HG03378 (cell line): ENCODE measurements at regions not wholly inside any gene's neighbourhood (a gene's known extent, or its start where the extent isn't known, plus 50 kb on each side); places are given as distances from the start of the nearest gene placed in this dataset.
"Not testable (repeated sequence)": the region's sequence is repeated elsewhere in the genome, so short reads cannot be mapped to it uniquely, and the experiment has no call there.

Experiments used
- ATAC-seq: cut with Tn5 transposase; IDR thresholded peaks from one replicate; pipeline ENCODE4 v1.9.1; 2021; ENCODE audit warnings: mild to moderate bottlenecking, moderate library complexity; ENCODE audit not compliant: unreplicated experiment

- no peak for ATAC-seq
These were observed 84.5 kb upstream of the ZNF469 start for GRCh38 chr16:88298181-88298832.

- ATAC-seq: no peak
These were observed 83.7 kb upstream of the ZNF469 start for GRCh38 chr16:88298833-88299745.

- ATAC-seq: no peak
These were observed 82.9 kb upstream of the ZNF469 start for GRCh38 chr16:88299751-88300462.

GRCh38 chr16:88300463-88300835 is 82.3 kb upstream of the ZNF469 start:
- no peak for ATAC-seq

- no peak for ATAC-seq
These were observed 81.3 kb upstream of the ZNF469 start for GRCh38 chr16:88301431-88301830.

- no peak for ATAC-seq
These were observed 80.9 kb upstream of the ZNF469 start for GRCh38 chr16:88301886-88302285.

- ATAC-seq: no peak
These were observed 80.1 kb upstream of the ZNF469 start for GRCh38 chr16:88302666-88303065.

- no peak for ATAC-seq
These were observed 79.4 kb upstream of the ZNF469 start for GRCh38 chr16:88303405-88303804.

- no peak for ATAC-seq
These were observed 78.6 kb upstream of the ZNF469 start for GRCh38 chr16:88303890-88304819.

- ATAC-seq: no peak
These were observed 77.6 kb upstream of the ZNF469 start for GRCh38 chr16:88305176-88305575.

GRCh38 chr16:88306411-88306810 is 76.3 kb upstream of the ZNF469 start:
- no peak for ATAC-seq

- ATAC-seq: no peak
These were observed 75.8 kb upstream of the ZNF469 start for GRCh38 chr16:88306860-88307545.

- ATAC-seq: no peak
These were observed 74.2 kb upstream of the ZNF469 start for GRCh38 chr16:88308441-88309173.

- no peak for ATAC-seq
These were observed 73.4 kb upstream of the ZNF469 start for GRCh38 chr16:88309174-88309907.

- no peak for ATAC-seq
These were observed 72.9 kb upstream of the ZNF469 start for GRCh38 chr16:88309908-88310265.

- ATAC-seq: no peak
These were observed 71.8 kb upstream of the ZNF469 start for GRCh38 chr16:88310796-88311605.

GRCh38 chr16:88311860-88312259 is 70.9 kb upstream of the ZNF469 start:
- not testable (repeated sequence) for ATAC-seq

- no peak for ATAC-seq
These were observed 70.0 kb upstream of the ZNF469 start for GRCh38 chr16:88312732-88313131.
